ENCODE measurements at regions not wholly inside any gene's neighbourhood (a gene's known extent, or its start where the extent isn't known, plus 50 kb on each side); places are given as distances from the start of the nearest gene placed in this dataset.

- no peaks in the 10 kb centered on the region for H3K27me3 ChIP-seq (ENCODE audit: control insufficient read depth, insufficient read depth, low read length)
- no peak overlapping the region for H3K9ac ChIP-seq (ENCODE audit: low read depth, low read length)
- H3K4me1 ChIP-seq (ENCODE audit: control insufficient read depth, insufficient read depth, low read length) = peaks cover 5% of the 10 kb centered on the region; the same call in 1 of the 2 replicates
- no peaks in the 10 kb centered on the region for H3K36me3 ChIP-seq (ENCODE audit: control insufficient read depth, insufficient read depth, low read length)
- H3K27ac ChIP-seq (ENCODE audit: low read depth, low read length) = no peak overlapping the region
- peaks cover under 1% of the 10 kb centered on the region; the same call in 1 of the 2 replicates for H3K9me3 ChIP-seq (ENCODE audit: control insufficient read depth, insufficient read depth, low read length)
- H3K4me3 ChIP-seq (ENCODE audit: low read depth, low read length) = no peak overlapping the region
Observed at GRCh38 chr10:78197628-78198272, 164.1 kb downstream of the RPS24 start.

GRCh38 chr10:78199005-78199725 lies 165.5 kb downstream of the RPS24 start:
- Histone ChIP-seq H3K27ac (ENCODE audit: low read depth, low read length) (no peak overlapping the region), H3K36me3 (ENCODE audit: control insufficient read depth, insufficient read depth, low read length) (no peaks in the 10 kb centered on the region), H3K27me3 (ENCODE audit: control insufficient read depth, insufficient read depth, low read length) (no peaks in the 10 kb centered on the region), H3K9ac (ENCODE audit: low read depth, low read length) (no peak overlapping the region), H3K4me3 (ENCODE audit: low read depth, low read length) (no peak overlapping the region), H3K9me3 (ENCODE audit: control insufficient read depth, insufficient read depth, low read length) (no peaks in the 10 kb centered on the region), H3K4me1 (ENCODE audit: control insufficient read depth, insufficient read depth, low read length) (peaks cover 5% of the 10 kb centered on the region; the same call in 1 of the 2 replicates)

GRCh38 chr10:78199759-78200158 lies 166.1 kb downstream of the RPS24 start:
- Histone ChIP-seq H3K27me3 (ENCODE audit: control insufficient read depth, insufficient read depth, low read length) (no peaks in the 10 kb centered on the region), H3K36me3 (ENCODE audit: control insufficient read depth, insufficient read depth, low read length) (no peaks in the 10 kb centered on the region)

GRCh38 chr10:78200686-78201085 lies 167.0 kb downstream of the RPS24 start:
- H3K9me3 ChIP-seq (ENCODE audit: control insufficient read depth, insufficient read depth, low read length) = no peaks in the 10 kb centered on the region
- H3K9ac ChIP-seq (ENCODE audit: low read depth, low read length) = no peak overlapping the region
- no peaks in the 10 kb centered on the region for H3K36me3 ChIP-seq (ENCODE audit: control insufficient read depth, insufficient read depth, low read length)
- no peaks in the 10 kb centered on the region for H3K4me1 ChIP-seq (ENCODE audit: control insufficient read depth, insufficient read depth, low read length)
- H3K27ac ChIP-seq (ENCODE audit: low read depth, low read length) = no peak overlapping the region
- H3K27me3 ChIP-seq (ENCODE audit: control insufficient read depth, insufficient read depth, low read length) = no peaks in the 10 kb centered on the region
- H3K4me3 ChIP-seq (ENCODE audit: low read depth, low read length) = no peak overlapping the region

More at GRCh38 chr10:78199759-78200158, 166.1 kb downstream of the RPS24 start:
- Histone ChIP-seq H3K4me1 (ENCODE audit: control insufficient read depth, insufficient read depth, low read length) (peaks cover 4% of the 10 kb centered on the region; the same call in 1 of the 2 replicates), H3K27ac (ENCODE audit: low read depth, low read length) (no peak overlapping the region), H3K9me3 (ENCODE audit: control insufficient read depth, insufficient read depth, low read length) (no peaks in the 10 kb centered on the region), H3K9ac (ENCODE audit: low read depth, low read length) (no peak overlapping the region), H3K4me3 (ENCODE audit: low read depth, low read length) (no peak overlapping the region)

GRCh38 chr10:78202386-78202785 lies 168.7 kb downstream of the RPS24 start:
- no peaks in the 10 kb centered on the region for H3K27me3 ChIP-seq (ENCODE audit: control insufficient read depth, insufficient read depth, low read length)
- no peak overlapping the region for H3K9ac ChIP-seq (ENCODE audit: low read depth, low read length)
- H3K27ac ChIP-seq (ENCODE audit: low read depth, low read length) = no peak overlapping the region
- H3K4me1 ChIP-seq (ENCODE audit: control insufficient read depth, insufficient read depth, low read length) = peaks cover 2% of the 10 kb centered on the region; the same call in 1 of the 2 replicates
- no peaks in the 10 kb centered on the region for H3K36me3 ChIP-seq (ENCODE audit: control insufficient read depth, insufficient read depth, low read length)
- H3K9me3 ChIP-seq (ENCODE audit: control insufficient read depth, insufficient read depth, low read length) = no peaks in the 10 kb centered on the region
- no peak overlapping the region for H3K4me3 ChIP-seq (ENCODE audit: low read depth, low read length)

- no peak overlapping the region for H3K4me3 ChIP-seq (ENCODE audit: low read depth, low read length)
- H3K9me3 ChIP-seq (ENCODE audit: control insufficient read depth, insufficient read depth, low read length) = no peaks in the 10 kb centered on the region
- peaks cover 2% of the 10 kb centered on the region; the same call in 1 of the 2 replicates for H3K4me1 ChIP-seq (ENCODE audit: control insufficient read depth, insufficient read depth, low read length)
- no peaks in the 10 kb centered on the region for H3K27me3 ChIP-seq (ENCODE audit: control insufficient read depth, insufficient read depth, low read length)
- H3K9ac ChIP-seq (ENCODE audit: low read depth, low read length) = no peak overlapping the region
- no peak overlapping the region for H3K27ac ChIP-seq (ENCODE audit: low read depth, low read length)
- no peaks in the 10 kb centered on the region for H3K36me3 ChIP-seq (ENCODE audit: control insufficient read depth, insufficient read depth, low read length)
Observed at GRCh38 chr10:78203915-78204818, 170.5 kb downstream of the RPS24 start.

GRCh38 chr10:78205457-78206016 lies 171.9 kb downstream of the RPS24 start:
- H3K9me3 ChIP-seq (ENCODE audit: control insufficient read depth, insufficient read depth, low read length) = no peaks in the 10 kb centered on the region
- no peak overlapping the region for H3K4me3 ChIP-seq (ENCODE audit: low read depth, low read length)
- no peak overlapping the region for H3K9ac ChIP-seq (ENCODE audit: low read depth, low read length)
- no peaks in the 10 kb centered on the region for H3K36me3 ChIP-seq (ENCODE audit: control insufficient read depth, insufficient read depth, low read length)
- H3K27me3 ChIP-seq (ENCODE audit: control insufficient read depth, insufficient read depth, low read length) = no peaks in the 10 kb centered on the region
- H3K27ac ChIP-seq (ENCODE audit: low read depth, low read length) = no peak overlapping the region
- H3K4me1 ChIP-seq (ENCODE audit: control insufficient read depth, insufficient read depth, low read length) = peaks cover 2% of the 10 kb centered on the region; the same call in 1 of the 2 replicates

GRCh38 chr10:78207216-78207615 lies 173.6 kb downstream of the RPS24 start:
- Histone ChIP-seq H3K4me1 (ENCODE audit: control insufficient read depth, insufficient read depth, low read length) (peaks cover 2% of the 10 kb centered on the region; the same call in 1 of the 2 replicates), H3K36me3 (ENCODE audit: control insufficient read depth, insufficient read depth, low read length) (no peaks in the 10 kb centered on the region), H3K4me3 (ENCODE audit: low read depth, low read length) (no peak overlapping the region), H3K9me3 (ENCODE audit: control insufficient read depth, insufficient read depth, low read length) (no peaks in the 10 kb centered on the region), H3K27ac (ENCODE audit: low read depth, low read length) (no peak overlapping the region), H3K27me3 (ENCODE audit: control insufficient read depth, insufficient read depth, low read length) (no peaks in the 10 kb centered on the region), H3K9ac (ENCODE audit: low read depth, low read length) (no peak overlapping the region)

- Histone ChIP-seq H3K27ac (ENCODE audit: low read depth, low read length) (no peak overlapping the region), H3K4me1 (ENCODE audit: control insufficient read depth, insufficient read depth, low read length) (peaks cover 2% of the 10 kb centered on the region; the same call in 1 of the 2 replicates), H3K9me3 (ENCODE audit: control insufficient read depth, insufficient read depth, low read length) (no peaks in the 10 kb centered on the region), H3K4me3 (ENCODE audit: low read depth, low read length) (no peak overlapping the region), H3K27me3 (ENCODE audit: control insufficient read depth, insufficient read depth, low read length) (no peaks in the 10 kb centered on the region), H3K9ac (ENCODE audit: low read depth, low read length) (no peak overlapping the region), H3K36me3 (ENCODE audit: control insufficient read depth, insufficient read depth, low read length) (no peaks in the 10 kb centered on the region)
Observed at GRCh38 chr10:78207776-78208175, 174.1 kb downstream of the RPS24 start.

GRCh38 chr10:78209970-78210369 lies 176.3 kb downstream of the RPS24 start:
- Histone ChIP-seq H3K4me3 (ENCODE audit: low read depth, low read length) (no peak overlapping the region), H3K9ac (ENCODE audit: low read depth, low read length) (no peak overlapping the region), H3K27me3 (ENCODE audit: control insufficient read depth, insufficient read depth, low read length) (no peaks in the 10 kb centered on the region), H3K27ac (ENCODE audit: low read depth, low read length) (no peak overlapping the region), H3K4me1 (ENCODE audit: control insufficient read depth, insufficient read depth, low read length) (peaks cover 2% of the 10 kb centered on the region; the same call in 1 of the 2 replicates), H3K36me3 (ENCODE audit: control insufficient read depth, insufficient read depth, low read length) (no peaks in the 10 kb centered on the region), H3K9me3 (ENCODE audit: control insufficient read depth, insufficient read depth, low read length) (no peaks in the 10 kb centered on the region)
